Mammary epithelial cell (primary cell): ENCODE measurements at regions not wholly inside any gene's neighbourhood (a gene's known extent, or its start where the extent isn't known, plus 50 kb on each side); places are given as distances from the start of the nearest gene placed in this dataset.

Experiments used
- CTCF ChIP-seq, 2 donors: IDR thresholded peaks in 1 of 2; conservative IDR thresholded peaks in 1 of 2; 2 replicates each; pipeline ENCODE4 v1.5.1; 2011 to 2012; ENCODE audit warnings: inconsistent platforms in 2 of 2, low read length in 2 of 2, mild to moderate bottlenecking in 2 of 2, control low read depth in 1 of 2, low read depth in 1 of 2; ENCODE audit not compliant: insufficient read depth in 1 of 2; ENCODE audit errors: extremely low read depth in 1 of 2
- EZH2 ChIP-seq: IDR thresholded peaks from 2 replicates; pipeline ENCODE4 v1.6.1; 2012; ENCODE audit warnings: low read length, inconsistent platforms, borderline replicate concordance

GRCh38 chr7:109295158-109295557 is 725.5 kb downstream of the DNAJB9 start:
- TF ChIP-seq CTCF (conservative IDR thresholded peaks at IDR 0.05 in 1 of 2, IDR thresholded peaks at IDR 0.05 in 1 of 2; ENCODE audit: extremely low read depth in 1 of 2, insufficient read depth in 1 of 2, low read depth in 1 of 2, low read length in 2 of 2): no peak
- TF ChIP-seq EZH2: no peak
